ENCODE measurements at regions not wholly inside any gene's neighbourhood (a gene's known extent, or its start where the extent isn't known, plus 50 kb on each side); places are given as distances from the start of the nearest gene placed in this dataset.

- TF ChIP-seq YY1 (IDR thresholded peaks at IDR 0.05; ENCODE audit: extremely low read depth, insufficient replicate concordance, low read depth, low read length) (no peak), FOSL1 (IDR thresholded peaks at IDR 0.05; ENCODE audit: low read depth) (no peak)
These were observed 507.3 kb upstream of the ARID1B start (continued) for GRCh38 chr6:156269751-156270369.

GRCh38 chr6:156268849-156269248 is 508.3 kb upstream of the ARID1B start:
- intact Hi-C loops (cut with micrococcal nuclease): no loop called here
- H2AFZ ChIP-seq (ENCODE audit: low read depth, low read length, poor library complexity, severe bottlenecking): no peak overlapping the region
- RAD21 ChIA-PET (ENCODE audit: low non-redundant PET in 1 of 2, low total read pairs in 2 of 2, uncharacterized antibody in 2 of 2, unreplicated experiment in 2 of 2): no interaction called here

GRCh38 chr6:156262014-156262413 is 515.2 kb upstream of the ARID1B start:
- H3K79me2 ChIP-seq (ENCODE audit: insufficient read depth, low read length): no peaks in the 10 kb centered on the region
- H4K20me1 ChIP-seq (ENCODE audit: insufficient read depth): no peaks in the 10 kb centered on the region
- CTCF ChIA-PET: no interaction called here
- ATAC-seq (no peak), DNase-seq (ENCODE audit: low read depth, low spot score) (no peak)
- H3K9ac ChIP-seq (ENCODE audit: low read length): no peak overlapping the region
- H3K27ac ChIP-seq (ENCODE audit: low read depth, low read length): no peak overlapping the region
- intact Hi-C loops (cut with micrococcal nuclease): no loop called here
- H2AFZ ChIP-seq (ENCODE audit: low read depth, low read length, poor library complexity, severe bottlenecking): no peak overlapping the region
- BruUV-seq (replicated peaks): no TSS peak
- H3K9me2 ChIP-seq (ENCODE audit: insufficient read depth): no peaks in the 10 kb centered on the region
- no peaks in the 10 kb centered on the region for H3K27me3 ChIP-seq (ENCODE audit: insufficient read depth, low read length)
- TF ChIP-seq, protein P1, sequence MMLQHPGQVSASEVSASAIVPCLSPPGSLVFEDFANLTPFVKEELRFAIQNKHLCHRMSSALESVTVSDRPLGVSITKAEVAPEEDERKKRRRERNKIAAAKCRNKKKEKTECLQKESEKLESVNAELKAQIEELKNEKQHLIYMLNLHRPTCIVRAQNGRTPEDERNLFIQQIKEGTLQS (IDR thresholded peaks at IDR 0.05): no peak
- TF ChIP-seq POLR2AphosphoS5 (IDR thresholded peaks at IDR 0.05; ENCODE audit: low read depth, low read length): no peak
- no peak for TF ChIP-seq CBX3 (IDR thresholded peaks at IDR 0.05; ENCODE audit: low read depth)
- no peak for TF ChIP-seq ZFX (IDR thresholded peaks at IDR 0.05)
- no peak for TF ChIP-seq EZH2phosphoT487 (IDR thresholded peaks at IDR 0.05; ENCODE audit: borderline replicate concordance)
- no peaks in the 10 kb centered on the region for H3K9me3 ChIP-seq (ENCODE audit: control insufficient read depth in 1 of 2, insufficient read depth in 1 of 2, low read depth in 1 of 2, low read length in 2 of 2)
- POLR2A ChIA-PET: no interaction called here
- no peaks in the 10 kb centered on the region for H3K4me1 ChIP-seq (ENCODE audit: control insufficient read depth in 1 of 2, insufficient read depth in 2 of 2, low read length in 2 of 2)
- no peak overlapping the region for H3K4me3 ChIP-seq (replicated peaks in 1 of 2; ENCODE audit: low read depth in 1 of 2, low read length in 2 of 2)
- no peaks in the 10 kb centered on the region for H3K36me3 ChIP-seq (ENCODE audit: control insufficient read depth in 1 of 2, insufficient read depth in 2 of 2, low read length in 2 of 2)
- H3K4me2 ChIP-seq (ENCODE audit: low read length): no peak overlapping the region
- RAD21 ChIA-PET (ENCODE audit: low non-redundant PET in 1 of 2, low total read pairs in 2 of 2, uncharacterized antibody in 2 of 2, unreplicated experiment in 2 of 2): no interaction called here

More at GRCh38 chr6:156268849-156269248, 508.3 kb upstream of the ARID1B start:
- H3K27me3 ChIP-seq (ENCODE audit: insufficient read depth, low read length): peaks cover 17% of the 10 kb centered on the region; the same call in 1 of the 2 replicates
- CTCF ChIA-PET: no interaction called here
- TF ChIP-seq, protein P1 (IDR thresholded peaks at IDR 0.05): no peak
- TF ChIP-seq ZFX (IDR thresholded peaks at IDR 0.05) (no peak), CEBPB (IDR thresholded peaks at IDR 0.05; ENCODE audit: low read depth) (no peak)
- no peak overlapping the region for H3K4me3 ChIP-seq (replicated peaks in 1 of 2; ENCODE audit: low read depth in 1 of 2, low read length in 2 of 2)
- no peak overlapping the region for H3K4me2 ChIP-seq (ENCODE audit: low read length)
- H3K27ac ChIP-seq (ENCODE audit: low read depth, low read length): no peak overlapping the region
- ATAC-seq (no peak), DNase-seq (ENCODE audit: low read depth, low spot score) (no peak)
- H3K36me3 ChIP-seq (ENCODE audit: control insufficient read depth in 1 of 2, insufficient read depth in 2 of 2, low read length in 2 of 2): no peaks in the 10 kb centered on the region
- no peaks in the 10 kb centered on the region for H3K4me1 ChIP-seq (ENCODE audit: control insufficient read depth in 1 of 2, insufficient read depth in 2 of 2, low read length in 2 of 2)
- H3K9ac ChIP-seq (ENCODE audit: low read length): no peak overlapping the region
- H3K79me2 ChIP-seq (ENCODE audit: insufficient read depth, low read length): no peaks in the 10 kb centered on the region
- no peaks in the 10 kb centered on the region for H4K20me1 ChIP-seq (ENCODE audit: insufficient read depth)
- no peaks in the 10 kb centered on the region for H3K9me3 ChIP-seq (ENCODE audit: control insufficient read depth in 1 of 2, insufficient read depth in 1 of 2, low read depth in 1 of 2, low read length in 2 of 2)
- POLR2A ChIA-PET: no interaction called here
- H3K9me2 ChIP-seq (ENCODE audit: insufficient read depth): no peaks in the 10 kb centered on the region
- BruUV-seq (replicated peaks): no TSS peak
